Hepatocyte (in vitro differentiated cells): ENCODE measurements at regions not wholly inside any gene's neighbourhood (a gene's known extent, or its start where the extent isn't known, plus 50 kb on each side); places are given as distances from the start of the nearest gene placed in this dataset.

Experiments
- DNase-seq: peaks from one replicate; pipeline ENCODE4 v3.0.0-alpha.2; 2016; ENCODE audit warnings: low spot score
- H2AFZ ChIP-seq: fragments of 200-600 bp; sonication (generic); 2 replicates; pipeline ENCODE4 v1.6.0; 2016; ENCODE audit warnings: antibody characterized with exemption, mild to moderate bottlenecking
- H3K27ac ChIP-seq: fragments of 200-600 bp; sonication (generic); 2 replicates; pipeline ENCODE4 v1.5.1; 2016; ENCODE audit warnings: mild to moderate bottlenecking
- H3K27me3 ChIP-seq: fragments of 200-600 bp; sonication (generic); 2 replicates; pipeline ENCODE4 v1.6.1; 2016
- H3K36me3 ChIP-seq: fragments of 200-600 bp; sonication (generic); replicated peaks from 2 replicates; pipeline ENCODE4 v1.5.1; 2016; ENCODE audit warnings: low read depth; ENCODE audit not compliant: insufficient read depth
- H3K4me1 ChIP-seq: fragments of 200-600 bp; sonication (generic); 2 replicates; pipeline ENCODE4 v1.5.1; 2016; ENCODE audit warnings: mild to moderate bottlenecking, moderate library complexity; ENCODE audit not compliant: insufficient read depth
- H3K4me2 ChIP-seq: fragments of 200-600 bp; sonication (generic); 2 replicates; pipeline ENCODE4 v1.6.0; 2016
- H3K4me3 ChIP-seq: fragments of 200-600 bp; sonication (generic); 2 replicates; pipeline ENCODE4 v1.5.1; 2016; ENCODE audit warnings: mild to moderate bottlenecking
- H3K79me2 ChIP-seq: fragments of 200-600 bp; sonication (generic); 2 replicates; pipeline ENCODE4 v1.6.0; 2017; ENCODE audit warnings: mild to moderate bottlenecking
- H3K9me2 ChIP-seq: fragments of 200-600 bp; sonication (generic); replicated peaks from 2 replicates; pipeline ENCODE4 v1.6.0; 2017; ENCODE audit warnings: mild to moderate bottlenecking; ENCODE audit not compliant: insufficient read depth
- H3K9me3 ChIP-seq: fragments of 200-600 bp; sonication (generic); 2 replicates; pipeline ENCODE4 v1.5.1; 2016; ENCODE audit warnings: low read depth, mild to moderate bottlenecking
- H4K20me1 ChIP-seq: fragments of 200-600 bp; sonication (generic); 2 replicates; pipeline ENCODE4 v1.6.0; 2016; ENCODE audit warnings: mild to moderate bottlenecking; ENCODE audit not compliant: insufficient read depth, poor library complexity, severe bottlenecking
- CTCF ChIP-seq: fragments of 200-600 bp; sonication (generic); IDR thresholded peaks from 2 replicates; pipeline ENCODE4 v1.5.1; 2016; ENCODE audit warnings: antibody characterized with exemption, mild to moderate bottlenecking; ENCODE audit not compliant: poor library complexity
- EZH2 ChIP-seq: fragments of 200-600 bp; sonication (generic); IDR thresholded peaks from 2 replicates; pipeline ENCODE4 v1.6.1; 2016; ENCODE audit warnings: antibody characterized with exemption, mild to moderate bottlenecking, borderline replicate concordance
- EZH2phosphoT487 ChIP-seq: fragments of 200-600 bp; sonication (generic); IDR thresholded peaks from one replicate; pipeline ENCODE4 v1.6.1; 2018; ENCODE audit warnings: antibody characterized with exemption, mild to moderate bottlenecking, low read depth, moderate library complexity; ENCODE audit not compliant: unreplicated experiment, severe bottlenecking
- WGBS: methylation state at CpG from one replicate; pipeline ENCODE4 v1.1.6; 2016; ENCODE audit warnings: low lambda C conversion rate; ENCODE audit errors: missing lambda C conversion rate; 5-methylcytosine and 5-hydroxymethylcytosine counted together

- no peaks in the 10 kb centered on the region for H3K36me3 ChIP-seq
- 95% methylated on average over 3 of the region's 3 CpGs for WGBS
- H3K4me1 ChIP-seq: peaks cover 3% of the 10 kb centered on the region
- no peaks in the 10 kb centered on the region for H3K79me2 ChIP-seq
- no peaks in the 10 kb centered on the region for H3K9me3 ChIP-seq
- H3K4me3 ChIP-seq: no peak overlapping the region
- no peak overlapping the region for H3K4me2 ChIP-seq
- no peak overlapping the region for H3K27ac ChIP-seq
- H2AFZ ChIP-seq: no peak overlapping the region
- no peak for DNase-seq
- no peaks in the 10 kb centered on the region for H3K9me2 ChIP-seq
- no peaks in the 10 kb centered on the region for H4K20me1 ChIP-seq
- TF ChIP-seq EZH2: no peak
- no peak for TF ChIP-seq CTCF
- no peak for TF ChIP-seq EZH2phosphoT487
- H3K27me3 ChIP-seq: no peaks in the 10 kb centered on the region
Measured at GRCh38 chr6:4382362-4382853, 247.0 kb upstream of the ECI2 start.

GRCh38 chr6:4381381-4381780 lies 246.0 kb upstream of the ECI2 start:
- H3K9me2 ChIP-seq: no peaks in the 10 kb centered on the region
- H3K4me1 ChIP-seq: peaks cover 3% of the 10 kb centered on the region
- WGBS: 79% methylated on average over 4 of the region's 4 CpGs
- no peak for TF ChIP-seq EZH2
- TF ChIP-seq CTCF: no peak
- no peak for TF ChIP-seq EZH2phosphoT487
- H4K20me1 ChIP-seq: no peaks in the 10 kb centered on the region
- H3K9me3 ChIP-seq: no peaks in the 10 kb centered on the region
- no peak overlapping the region for H3K4me2 ChIP-seq
- no peak overlapping the region for H3K4me3 ChIP-seq
- no peaks in the 10 kb centered on the region for H3K79me2 ChIP-seq
- no peaks in the 10 kb centered on the region for H3K36me3 ChIP-seq
- no peak overlapping the region for H3K27ac ChIP-seq
- H2AFZ ChIP-seq: no peak overlapping the region
- DNase-seq: no peak
- H3K27me3 ChIP-seq: no peaks in the 10 kb centered on the region

DNA sequence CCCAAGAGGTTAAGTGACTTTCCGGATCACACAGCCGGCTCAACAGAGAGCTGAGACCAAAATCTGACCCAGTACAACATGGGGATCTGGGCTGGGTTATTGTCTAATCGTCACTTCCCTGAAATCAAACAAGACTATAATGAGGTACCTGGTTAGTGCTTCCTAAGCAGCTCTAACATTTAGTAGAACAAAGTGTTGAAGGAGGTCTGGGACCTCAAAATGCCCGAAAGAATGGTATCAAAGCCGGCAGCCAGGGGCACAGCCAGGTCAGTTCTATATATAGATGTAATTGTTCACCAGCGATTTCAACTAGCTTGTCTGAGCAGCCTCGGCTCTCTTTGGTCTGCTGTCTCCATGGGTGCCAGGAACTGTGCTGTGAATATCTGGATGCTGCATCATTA lies 245.5 kb upstream of the ECI2 start:
- no peaks in the 10 kb centered on the region for H3K9me3 ChIP-seq
- 70% methylated on average over 7 of the region's 7 CpGs for WGBS
- no peak overlapping the region for H3K27ac ChIP-seq
- H3K79me2 ChIP-seq: no peaks in the 10 kb centered on the region
- peaks cover 3% of the 10 kb centered on the region for H3K4me1 ChIP-seq
- H3K9me2 ChIP-seq: no peaks in the 10 kb centered on the region
- H4K20me1 ChIP-seq: no peaks in the 10 kb centered on the region
- no peaks in the 10 kb centered on the region for H3K36me3 ChIP-seq
- no peak overlapping the region for H2AFZ ChIP-seq
- H3K4me3 ChIP-seq: no peak overlapping the region
- H3K27me3 ChIP-seq: no peaks in the 10 kb centered on the region
- DNase-seq: no peak
- no peak overlapping the region for H3K4me2 ChIP-seq
- TF ChIP-seq EZH2phosphoT487 (no peak), CTCF (no peak), EZH2 (no peak)

DNA sequence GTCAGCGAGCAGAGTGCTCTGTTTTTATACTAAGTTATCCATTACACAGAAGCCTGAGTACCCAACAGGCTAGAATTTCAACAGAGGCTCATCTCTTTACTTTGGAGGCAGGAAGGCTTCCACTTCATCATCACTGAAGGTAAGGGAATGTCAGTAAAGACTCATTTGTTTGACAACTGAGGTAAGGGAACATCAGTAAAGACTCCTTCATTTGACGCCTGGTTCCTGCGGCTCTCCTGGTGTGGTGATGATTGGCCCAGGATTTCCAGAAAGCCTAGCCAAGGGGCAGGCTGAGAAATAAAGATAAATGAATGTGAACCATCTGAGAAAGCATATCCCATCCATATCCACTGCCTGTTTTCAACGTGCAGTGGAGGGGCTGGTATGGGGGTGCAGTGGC lies 244.6 kb upstream of the ECI2 start:
- H3K4me3 ChIP-seq: no peak overlapping the region
- TF ChIP-seq CTCF (no peak), EZH2 (no peak), EZH2phosphoT487 (no peak)
- no peaks in the 10 kb centered on the region for H3K79me2 ChIP-seq
- H3K36me3 ChIP-seq: no peaks in the 10 kb centered on the region
- WGBS: 65% methylated on average over 4 of the region's 4 CpGs
- no peak overlapping the region for H2AFZ ChIP-seq
- peaks cover 3% of the 10 kb centered on the region for H3K4me1 ChIP-seq
- H3K9me2 ChIP-seq: no peaks in the 10 kb centered on the region
- no peak overlapping the region for H3K4me2 ChIP-seq
- H3K9me3 ChIP-seq: no peaks in the 10 kb centered on the region
- H3K27me3 ChIP-seq: no peaks in the 10 kb centered on the region
- no peak overlapping the region for H3K27ac ChIP-seq
- no peaks in the 10 kb centered on the region for H4K20me1 ChIP-seq
- no peak for DNase-seq
